Pancreas (tissue), 10 donors: ENCODE measurements at regions not wholly inside any gene's neighbourhood (a gene's known extent, or its start where the extent isn't known, plus 50 kb on each side); places are given as distances from the start of the nearest gene placed in this dataset.
A peak's percentile ranks its signal among the peaks of the same experiment; 100 is the strongest.

ENCODE experiments used
- ATAC-seq, 4 donors: fragments of 200-7000 bp; cut with Tn5 transposase; one replicate each; pipeline versions ENCODE4 v1.8.0 to v1.9.1; 2020; ENCODE audit warnings: mild to moderate bottlenecking in 4 of 4, moderate library complexity in 4 of 4
- DNase-seq, 6 donors: peaks; one replicate each; pipeline ENCODE4 v3.0.0-alpha.2; 2020
- FAIRE-seq: peaks from 2 replicates; lab custom pipeline; 2012; peaks lifted over from hg19 to GRCh38; lab: Jason Lieb, UNC
- H3K27ac ChIP-seq, 4 donors: fragments of 200-600 bp; sonication (generic); 1 replicate in 3 of 4; 2 replicates in 1 of 4; pipeline versions ENCODE4 v1.5.0 to v1.8.0; 2020
- H3K27me3 ChIP-seq, 4 donors: fragments of 200-600 bp; one replicate each; pipeline ENCODE4 v1.8.0; 2021
- H3K36me3 ChIP-seq, 3 donors: fragments of 200-600 bp; sonication (generic) in 1 of 3; one replicate each; pipeline versions ENCODE4 v1.5.0 to v1.8.0; 2020 to 2021
- H3K4me1 ChIP-seq, 3 donors: fragments of 200-600 bp; one replicate each; pipeline ENCODE4 v1.8.0; 2021
- H3K4me3 ChIP-seq, 4 donors: fragments of 200-600 bp; sonication (generic) in 2 of 4; one replicate each; pipeline versions ENCODE4 v1.5.0 to v1.8.0; 2020 to 2021
- H3K9me3 ChIP-seq, 4 donors: fragments of 200-600 bp; one replicate each; pipeline ENCODE4 v1.8.0; 2021
- WGBS, 2 donors: extraction: QIAGEN DNeasy Blood & Tissue Kit; methylation state at CpG; one replicate each; pipeline ENCODE4 v1.1.7; 2013; 5-methylcytosine and 5-hydroxymethylcytosine counted together
- intact Hi-C, 3 donors: fragments of 100-400 bp; cut with DNase I; formaldehyde crosslinking; loops; one replicate each; pipeline versions ENCODE4 v1.11.1 to v1.14.2; 2022
- TF ChIP-seq, protein P1 (sequence below), 4 donors: fragments of 200-600 bp; sonication (generic) in 3 of 4; IDR thresholded peaks; one replicate each; pipeline versions ENCODE4 v1.5.0 to v1.8.0; 2021; ENCODE audit warnings: antibody characterized with exemption in 4 of 4
- donor health status: healthy with polysubstance abuse.
- donor health status: DM: no; HTN: no; CAD: no; lungs with moderate emphysema.
- donor health status: DM: no; HTN: no; CAD: no.
- donor health status: control.
- donor health status: control.
- donor health status: Bipolar disorder and iron deficiency.
- donor health status: DM: yes; HTN: yes; CAD: no.
- donor health status: DM: no; HTN: no; CAD: no.
- donor health status: DM: no; HTN: no; CAD: no.
- donor health status: DM: yes; HTN: yes; CAD: no.

DNA sequence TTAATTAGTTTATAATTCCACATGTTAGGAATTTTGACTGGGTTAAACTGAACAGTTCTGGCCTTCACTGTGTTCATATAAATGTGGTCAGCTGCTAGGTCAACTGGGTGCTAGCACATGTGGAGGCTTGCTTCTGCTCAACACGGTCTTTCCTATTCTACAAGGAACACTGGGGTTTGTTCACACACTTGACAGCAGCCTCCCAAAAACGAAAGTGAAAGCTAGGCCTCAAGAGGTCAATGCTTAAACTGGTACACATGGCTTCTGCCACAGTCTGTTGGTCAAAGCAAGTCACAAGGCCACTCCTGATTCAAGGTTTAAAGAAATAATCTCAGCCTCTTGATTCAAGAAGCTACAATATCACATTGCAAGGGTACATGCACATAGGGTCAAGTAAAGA is 126.5 kb downstream of the QDPR start:
- no peak overlapping the region for H3K4me3 ChIP-seq
- DNase-seq (no peak), FAIRE-seq (no peak), ATAC-seq (peak in 2 of 4 donors; percentile 40 to 74)
- 38 to 39% methylated on average over 2 of the region's 2 CpGs for WGBS, 2 donors
- intact Hi-C loops: no loop called here
- H3K36me3 ChIP-seq: no peaks in the 10 kb centered on the region
- H3K27me3 ChIP-seq: no peaks in the 10 kb centered on the region
- H3K27ac ChIP-seq: no peak overlapping the region
- TF ChIP-seq, protein P1, sequence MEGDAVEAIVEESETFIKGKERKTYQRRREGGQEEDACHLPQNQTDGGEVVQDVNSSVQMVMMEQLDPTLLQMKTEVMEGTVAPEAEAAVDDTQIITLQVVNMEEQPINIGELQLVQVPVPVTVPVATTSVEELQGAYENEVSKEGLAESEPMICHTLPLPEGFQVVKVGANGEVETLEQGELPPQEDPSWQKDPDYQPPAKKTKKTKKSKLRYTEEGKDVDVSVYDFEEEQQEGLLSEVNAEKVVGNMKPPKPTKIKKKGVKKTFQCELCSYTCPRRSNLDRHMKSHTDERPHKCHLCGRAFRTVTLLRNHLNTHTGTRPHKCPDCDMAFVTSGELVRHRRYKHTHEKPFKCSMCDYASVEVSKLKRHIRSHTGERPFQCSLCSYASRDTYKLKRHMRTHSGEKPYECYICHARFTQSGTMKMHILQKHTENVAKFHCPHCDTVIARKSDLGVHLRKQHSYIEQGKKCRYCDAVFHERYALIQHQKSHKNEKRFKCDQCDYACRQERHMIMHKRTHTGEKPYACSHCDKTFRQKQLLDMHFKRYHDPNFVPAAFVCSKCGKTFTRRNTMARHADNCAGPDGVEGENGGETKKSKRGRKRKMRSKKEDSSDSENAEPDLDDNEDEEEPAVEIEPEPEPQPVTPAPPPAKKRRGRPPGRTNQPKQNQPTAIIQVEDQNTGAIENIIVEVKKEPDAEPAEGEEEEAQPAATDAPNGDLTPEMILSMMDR (IDR thresholded peaks at IDR 0.05): no peak
- no peaks in the 10 kb centered on the region for H3K9me3 ChIP-seq
- H3K4me1 ChIP-seq: no peaks in the 10 kb centered on the region

DNA sequence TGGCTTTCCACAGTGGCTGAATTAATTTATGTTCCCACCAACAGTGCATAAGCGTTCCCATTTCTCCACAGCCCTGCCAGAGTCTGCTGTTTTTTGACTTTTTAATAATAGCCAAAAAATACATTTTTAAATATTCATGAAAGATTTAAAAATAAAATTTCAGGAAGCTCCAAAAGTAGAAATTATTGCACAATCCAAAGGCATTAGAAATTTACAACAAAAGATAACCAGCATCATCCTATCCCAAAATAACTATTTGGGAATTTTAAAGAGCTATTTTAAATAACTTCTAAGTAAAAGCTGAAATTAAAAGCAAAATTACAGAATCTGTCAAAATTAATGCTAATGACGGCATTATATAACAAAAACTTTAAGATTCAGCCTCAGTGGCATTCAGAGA is 131.5 kb downstream of the QDPR start:
- H3K36me3 ChIP-seq: no peaks in the 10 kb centered on the region
- TF ChIP-seq, protein P1 (IDR thresholded peaks at IDR 0.05): no peak
- FAIRE-seq (no peak), DNase-seq (no peak), ATAC-seq (no peak)
- no peak overlapping the region for H3K27ac ChIP-seq
- no peaks in the 10 kb centered on the region for H3K9me3 ChIP-seq
- 68 to 79% methylated on average over 2 of the region's 2 CpGs for WGBS, 2 donors
- no peak overlapping the region for H3K4me3 ChIP-seq
- intact Hi-C loops: no loop called here
- H3K27me3 ChIP-seq: no peaks in the 10 kb centered on the region
- H3K4me1 ChIP-seq: no peaks in the 10 kb centered on the region

DNA sequence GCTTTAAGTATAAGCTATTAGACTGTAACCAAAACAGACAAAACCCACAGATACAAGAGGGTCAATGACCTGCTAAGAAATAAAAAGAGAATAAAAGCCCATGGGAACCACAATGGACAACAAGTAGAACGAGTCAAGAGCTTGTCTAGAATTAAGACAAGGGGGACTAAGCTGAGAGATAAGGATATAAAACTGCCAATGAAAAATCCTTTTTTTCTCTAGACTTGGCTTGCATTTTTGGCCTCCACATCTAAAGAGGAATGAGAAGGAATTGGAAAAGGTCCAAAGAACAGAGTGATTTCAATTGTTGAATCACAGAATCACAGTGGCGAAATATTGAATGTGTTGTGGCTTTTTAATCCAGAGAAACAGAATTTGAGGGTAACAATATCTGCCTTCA is 135.7 kb downstream of the QDPR start:
- Histone ChIP-seq H3K27me3 (no peaks in the 10 kb centered on the region), H3K4me1 (no peaks in the 10 kb centered on the region), H3K27ac (no peak overlapping the region), H3K36me3 (no peaks in the 10 kb centered on the region), H3K4me3 (no peak overlapping the region), H3K9me3 (no peaks in the 10 kb centered on the region)
- FAIRE-seq (no peak), ATAC-seq (peak in 1 of 4 donors; percentile 31), DNase-seq (no peak)
- TF ChIP-seq, protein P1 (IDR thresholded peaks at IDR 0.05): no peak
- WGBS, 2 donors: 30 to 36% methylated on average over 2 of the region's 2 CpGs
- intact Hi-C loops: no loop called here

DNA sequence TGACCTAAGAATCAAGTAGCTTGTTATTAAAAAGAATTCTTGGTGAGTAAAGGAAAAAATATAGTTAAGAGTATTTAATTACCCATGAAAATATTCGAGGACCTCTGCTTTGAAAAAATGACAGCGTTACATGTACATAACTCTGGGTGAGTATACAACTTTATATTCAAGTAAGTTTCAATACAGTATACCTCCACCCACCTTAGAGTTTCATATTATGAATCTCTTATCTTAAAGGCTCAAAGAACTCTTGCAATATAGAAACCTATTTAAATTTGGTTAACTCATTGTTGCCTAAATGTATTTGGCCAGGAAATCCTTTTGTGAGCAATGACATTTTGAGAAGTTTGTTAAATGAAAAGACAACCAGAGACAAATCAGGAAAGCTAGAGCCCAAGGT is 138.2 kb downstream of the QDPR start:
- no peaks in the 10 kb centered on the region for H3K4me1 ChIP-seq
- WGBS, 2 donors: 58 to 62% methylated on average over 2 of the region's 2 CpGs
- ATAC-seq (no peak), DNase-seq (no peak), FAIRE-seq (no peak)
- no peak overlapping the region for H3K27ac ChIP-seq
- intact Hi-C loops: no loop called here
- no peak overlapping the region for H3K4me3 ChIP-seq
- H3K36me3 ChIP-seq: no peaks in the 10 kb centered on the region
- H3K27me3 ChIP-seq: no peaks in the 10 kb centered on the region
- no peaks in the 10 kb centered on the region for H3K9me3 ChIP-seq
- TF ChIP-seq, protein P1 (IDR thresholded peaks at IDR 0.05): no peak

DNA sequence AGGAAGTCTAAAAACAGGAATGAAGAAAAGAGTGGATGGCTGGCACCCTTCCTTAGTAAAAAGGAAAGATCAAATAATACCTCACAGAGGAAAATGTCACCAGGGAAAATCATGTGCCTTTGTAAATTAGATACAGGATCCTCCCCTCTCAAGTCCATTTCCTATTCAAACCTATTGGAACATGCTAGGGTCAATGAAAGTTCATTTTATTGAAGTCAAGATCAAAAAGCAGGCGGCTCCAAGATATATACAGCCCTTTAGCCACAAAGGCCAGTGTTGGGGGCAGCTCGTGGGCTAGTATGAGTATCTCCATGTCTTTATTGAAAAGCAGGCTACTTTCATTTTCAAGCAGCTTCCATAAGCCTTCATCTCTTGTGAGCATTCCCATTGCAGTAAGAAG is 141.1 kb downstream of the QDPR start:
- 41 to 54% methylated on average over 2 of the region's 2 CpGs for WGBS, 2 donors
- Histone ChIP-seq H3K36me3 (no peaks in the 10 kb centered on the region), H3K4me1 (no peaks in the 10 kb centered on the region), H3K27ac (no peak overlapping the region), H3K27me3 (no peaks in the 10 kb centered on the region), H3K4me3 (no peak overlapping the region), H3K9me3 (no peaks in the 10 kb centered on the region)
- ATAC-seq: no peak
- DNase-seq: no peak
- intact Hi-C loops: no loop called here
- FAIRE-seq: no peak
- TF ChIP-seq, protein P1 (IDR thresholded peaks at IDR 0.05): no peak
